ENCODE measurements at regions not wholly inside any gene's neighbourhood (a gene's known extent, or its start where the extent isn't known, plus 50 kb on each side); places are given as distances from the start of the nearest gene placed in this dataset.

DNA sequence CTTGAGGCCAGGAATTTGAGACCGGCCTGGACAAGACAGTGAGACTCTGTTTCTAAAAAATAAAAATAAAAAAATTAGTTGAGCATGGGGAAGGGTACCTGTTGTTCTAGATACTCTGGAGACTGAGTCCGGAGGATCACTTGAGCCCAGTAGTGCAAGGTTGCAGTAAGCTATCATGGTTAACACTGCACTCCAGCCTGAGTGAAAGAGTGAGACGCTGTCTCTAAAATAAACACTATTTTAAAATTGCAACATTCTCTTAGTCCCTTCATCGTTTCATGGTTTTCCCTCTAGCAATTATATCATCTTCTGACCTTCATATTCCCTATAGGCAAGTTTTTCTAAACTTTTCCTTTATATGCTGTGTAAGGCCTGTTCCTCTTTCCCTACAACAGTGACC is 248.5 kb downstream of the VAPA start:
- Histone ChIP-seq H3K4me3 (ENCODE audit: low read depth, low read length) (no peak overlapping the region), H3K4me1 (ENCODE audit: control insufficient read depth, insufficient read depth, low read length, poor library complexity, severe bottlenecking) (no peaks in the 10 kb centered on the region), H3K27me3 (ENCODE audit: control insufficient read depth, insufficient read depth, low read length) (no peaks in the 10 kb centered on the region), H3K36me3 (ENCODE audit: control insufficient read depth, insufficient read depth, low read length) (no peaks in the 10 kb centered on the region), H3K27ac (ENCODE audit: insufficient read depth, low read length, poor library complexity, severe bottlenecking) (no peak overlapping the region), H3K9me3 (ENCODE audit: control insufficient read depth in 2 of 2, low read length in 2 of 2) (no peaks in the 10 kb centered on the region)
- Mint-ChIP-seq H3K4me1 (no peaks in the 10 kb centered on the region), H3K36me3 (no peaks in the 10 kb centered on the region), H3K9me3 (no peaks in the 10 kb centered on the region), H3K27ac (no peak overlapping the region), H3K27me3 (peaks cover 8% of the 10 kb centered on the region), H3K4me3 (no peak overlapping the region)
- ATAC-seq (ENCODE audit: low read depth in 2 of 2) (no peak), DNase-seq (no peak)

DNA sequence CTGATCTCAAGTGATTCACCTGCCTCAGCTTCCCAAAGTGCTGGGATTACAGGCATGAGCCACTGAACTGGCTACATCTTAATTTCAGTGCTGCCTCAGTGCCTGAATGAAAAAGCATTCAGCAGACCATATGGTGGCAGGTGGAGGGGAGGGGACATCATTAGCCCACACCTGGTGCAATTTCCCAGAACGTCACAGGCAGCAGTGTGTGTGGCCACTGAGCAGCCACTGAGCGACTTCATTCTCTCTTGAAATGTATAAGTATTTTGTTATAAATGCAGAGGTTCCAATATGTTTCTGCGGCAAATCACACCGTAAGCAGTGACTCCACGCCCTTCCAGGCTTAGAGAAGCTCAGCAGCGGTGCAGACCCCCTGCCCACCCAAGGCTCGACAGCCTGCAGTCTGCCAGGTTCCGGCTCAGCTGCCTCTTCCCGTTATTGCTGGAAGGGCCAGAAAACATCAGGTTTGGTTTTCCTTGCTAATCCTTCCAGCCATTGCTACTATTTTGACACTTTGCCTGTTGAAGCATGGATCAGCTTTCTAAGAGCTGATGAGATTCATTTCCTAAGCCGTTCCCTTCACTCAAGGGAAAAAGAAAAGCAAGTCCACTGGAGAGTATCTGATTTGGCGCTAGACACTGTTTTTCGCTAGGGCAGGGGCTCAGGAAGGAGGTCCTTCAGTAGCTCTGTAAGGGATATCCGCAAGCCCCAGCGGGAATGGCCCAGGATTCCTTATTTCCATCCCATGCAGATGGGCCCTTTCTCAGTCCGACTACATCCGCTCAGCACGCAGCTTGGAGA is 250.7 kb downstream of the VAPA start:
- DNase-seq, result no peak
- Mint-ChIP-seq H3K4me3 (no peak overlapping the region), H3K27ac (no peak overlapping the region), H3K27me3 (peaks cover 8% of the 10 kb centered on the region), H3K9me3 (no peaks in the 10 kb centered on the region), H3K4me1 (no peaks in the 10 kb centered on the region), H3K36me3 (no peaks in the 10 kb centered on the region)
- Histone ChIP-seq H3K4me3 (ENCODE audit: low read depth, low read length) (no peak overlapping the region), H3K36me3 (ENCODE audit: control insufficient read depth, insufficient read depth, low read length) (no peaks in the 10 kb centered on the region), H3K9me3 (ENCODE audit: control insufficient read depth in 2 of 2, low read length in 2 of 2) (no peaks in the 10 kb centered on the region), H3K27ac (ENCODE audit: insufficient read depth, low read length, poor library complexity, severe bottlenecking) (no peak overlapping the region), H3K4me1 (ENCODE audit: control insufficient read depth, insufficient read depth, low read length, poor library complexity, severe bottlenecking) (no peaks in the 10 kb centered on the region), H3K27me3 (ENCODE audit: control insufficient read depth, insufficient read depth, low read length) (no peaks in the 10 kb centered on the region)
- ATAC-seq (ENCODE audit: low read depth in 2 of 2), result no peak

DNA sequence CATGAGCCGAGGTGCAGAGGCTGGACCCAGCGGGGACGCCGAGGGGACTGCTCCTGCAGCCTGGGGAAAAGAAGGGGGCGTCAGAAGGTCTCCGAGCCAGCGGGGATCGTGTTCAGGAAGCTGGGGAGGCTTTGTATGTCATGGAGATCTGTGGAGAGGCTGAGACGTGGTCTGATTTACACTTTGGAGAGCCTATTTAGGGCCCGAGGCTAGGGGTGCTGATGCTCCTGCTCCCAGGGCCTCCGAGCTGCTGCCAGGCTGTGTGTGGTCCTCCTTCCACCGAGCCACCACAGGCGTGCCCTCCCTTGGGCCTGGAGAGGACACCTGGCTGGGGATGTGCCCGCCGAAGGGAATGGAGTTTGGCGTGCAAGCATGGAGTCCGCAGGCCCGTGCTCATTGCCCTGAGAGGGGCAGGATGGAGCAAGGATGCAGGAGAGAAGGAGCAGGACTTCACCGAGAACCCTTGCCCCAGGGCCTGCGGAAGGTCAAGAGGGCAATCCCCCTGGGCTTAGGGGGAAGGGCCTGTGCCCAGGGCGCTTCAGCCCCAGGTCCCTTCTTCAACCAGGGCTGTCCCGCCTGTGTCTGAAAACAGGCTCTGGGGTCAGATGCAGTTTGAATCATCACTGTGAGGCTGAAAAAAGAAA is 252.5 kb downstream of the VAPA start:
- Histone ChIP-seq H3K27me3 (ENCODE audit: control insufficient read depth, insufficient read depth, low read length) (no peaks in the 10 kb centered on the region), H3K36me3 (ENCODE audit: control insufficient read depth, insufficient read depth, low read length) (no peaks in the 10 kb centered on the region), H3K27ac (ENCODE audit: insufficient read depth, low read length, poor library complexity, severe bottlenecking) (no peak overlapping the region), H3K4me3 (ENCODE audit: low read depth, low read length) (no peak overlapping the region), H3K9me3 (ENCODE audit: control insufficient read depth in 2 of 2, low read length in 2 of 2) (no peaks in the 10 kb centered on the region), H3K4me1 (ENCODE audit: control insufficient read depth, insufficient read depth, low read length, poor library complexity, severe bottlenecking) (no peaks in the 10 kb centered on the region)
- H3K36me3 Mint-ChIP-seq, result no peaks in the 10 kb centered on the region
- H3K4me3 Mint-ChIP-seq, result no peak overlapping the region
- H3K4me1 Mint-ChIP-seq, result no peaks in the 10 kb centered on the region
- ATAC-seq (ENCODE audit: low read depth in 2 of 2) (no peak), DNase-seq (no peak)
- H3K27me3 Mint-ChIP-seq, result peaks cover 8% of the 10 kb centered on the region
- no peaks in the 10 kb centered on the region for H3K9me3 Mint-ChIP-seq
- H3K27ac Mint-ChIP-seq, result no peak overlapping the region

DNA sequence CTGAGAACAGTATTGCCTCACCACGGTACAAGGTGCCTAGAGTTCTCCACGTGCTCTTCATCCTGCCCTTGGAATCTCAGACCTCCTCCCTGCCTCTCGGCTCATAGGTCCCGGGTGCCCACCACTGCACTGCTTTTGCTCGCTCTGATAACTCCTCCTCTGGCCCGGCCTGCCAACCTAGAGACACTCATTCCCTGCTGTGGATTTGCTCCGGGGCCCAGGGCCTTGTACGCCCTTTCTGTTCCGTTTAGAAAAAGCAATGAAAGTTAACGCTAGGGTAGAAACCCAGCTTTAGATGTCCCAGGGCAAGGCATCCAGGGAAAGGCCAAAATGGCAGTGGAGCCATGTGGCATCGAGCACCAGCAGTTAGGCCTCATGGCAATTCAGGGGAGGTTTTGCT is 253.9 kb downstream of the VAPA start:
- Mint-ChIP-seq H3K36me3 (no peaks in the 10 kb centered on the region), H3K27ac (no peak overlapping the region), H3K4me3 (no peak overlapping the region), H3K9me3 (no peaks in the 10 kb centered on the region), H3K4me1 (no peaks in the 10 kb centered on the region), H3K27me3 (peaks cover 8% of the 10 kb centered on the region)
- ATAC-seq (ENCODE audit: low read depth in 2 of 2) (no peak), DNase-seq (no peak)
- H3K36me3 ChIP-seq (ENCODE audit: control insufficient read depth, insufficient read depth, low read length), result no peaks in the 10 kb centered on the region
- H3K27me3 ChIP-seq (ENCODE audit: control insufficient read depth, insufficient read depth, low read length), result no peaks in the 10 kb centered on the region
- no peak overlapping the region for H3K4me3 ChIP-seq (ENCODE audit: low read depth, low read length)
- no peaks in the 10 kb centered on the region for H3K9me3 ChIP-seq (ENCODE audit: control insufficient read depth in 2 of 2, low read length in 2 of 2)
- H3K4me1 ChIP-seq (ENCODE audit: control insufficient read depth, insufficient read depth, low read length, poor library complexity, severe bottlenecking), result no peaks in the 10 kb centered on the region
- H3K27ac ChIP-seq (ENCODE audit: insufficient read depth, low read length, poor library complexity, severe bottlenecking), result no peak overlapping the region

DNA sequence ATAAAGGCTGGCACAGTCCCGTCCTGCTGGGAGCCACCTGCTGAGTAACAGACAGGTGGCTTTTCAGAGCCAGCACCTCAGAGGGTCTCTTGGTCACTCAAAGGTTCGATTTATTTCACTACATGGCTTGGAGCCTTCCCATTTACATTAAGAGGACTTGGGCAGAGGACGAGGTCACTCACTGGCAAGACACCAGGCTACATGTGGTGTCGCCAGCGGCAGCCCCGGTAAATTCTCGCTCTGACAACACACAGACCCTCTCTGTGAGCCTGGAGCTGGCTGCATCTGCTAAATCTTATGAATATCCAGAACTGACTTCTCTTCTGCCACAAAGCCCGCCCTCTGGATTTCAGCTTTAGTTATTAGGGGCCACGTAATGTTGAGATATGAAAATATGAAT is 254.7 kb downstream of the VAPA start:
- no peak overlapping the region for H3K27ac ChIP-seq (ENCODE audit: insufficient read depth, low read length, poor library complexity, severe bottlenecking)
- H3K27me3 Mint-ChIP-seq, result peaks cover 8% of the 10 kb centered on the region
- no peak overlapping the region for H3K4me3 Mint-ChIP-seq
- no peaks in the 10 kb centered on the region for H3K9me3 Mint-ChIP-seq
- no peaks in the 10 kb centered on the region for H3K36me3 ChIP-seq (ENCODE audit: control insufficient read depth, insufficient read depth, low read length)
- ATAC-seq (ENCODE audit: low read depth in 2 of 2) (no peak), DNase-seq (no peak)
- no peak overlapping the region for H3K4me3 ChIP-seq (ENCODE audit: low read depth, low read length)
- no peaks in the 10 kb centered on the region for H3K36me3 Mint-ChIP-seq
- H3K4me1 Mint-ChIP-seq, result no peaks in the 10 kb centered on the region
- H3K9me3 ChIP-seq (ENCODE audit: control insufficient read depth in 2 of 2, low read length in 2 of 2), result no peaks in the 10 kb centered on the region
- no peaks in the 10 kb centered on the region for H3K27me3 ChIP-seq (ENCODE audit: control insufficient read depth, insufficient read depth, low read length)
- no peaks in the 10 kb centered on the region for H3K4me1 ChIP-seq (ENCODE audit: control insufficient read depth, insufficient read depth, low read length, poor library complexity, severe bottlenecking)
- no peak overlapping the region for H3K27ac Mint-ChIP-seq

DNA sequence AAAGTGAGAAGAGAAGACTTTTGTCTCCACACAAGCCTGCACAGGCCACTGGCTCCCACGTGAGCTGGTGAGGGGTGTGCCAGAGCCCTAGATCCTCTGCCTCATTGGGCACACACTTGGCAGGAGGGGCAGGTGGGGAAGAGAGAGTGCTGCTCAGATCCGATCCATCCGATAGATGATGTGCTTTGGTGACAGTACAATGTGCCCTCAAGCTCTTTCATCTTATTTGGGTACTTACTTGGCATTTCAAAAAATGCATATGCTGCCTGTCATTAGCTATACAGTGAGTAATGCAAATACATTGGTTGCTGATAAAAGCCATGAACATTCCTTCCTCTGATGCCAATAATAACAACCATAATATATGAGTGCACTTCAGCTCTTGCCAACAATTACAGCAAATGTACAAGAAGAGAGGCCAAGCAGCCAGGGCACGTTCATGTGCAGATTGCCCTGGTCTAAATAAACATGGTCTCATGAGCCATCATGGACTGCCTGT is 255.3 kb downstream of the VAPA start:
- Mint-ChIP-seq H3K27ac (no peak overlapping the region), H3K36me3 (no peaks in the 10 kb centered on the region), H3K4me1 (no peaks in the 10 kb centered on the region), H3K9me3 (no peaks in the 10 kb centered on the region), H3K4me3 (no peak overlapping the region), H3K27me3 (peaks cover 8% of the 10 kb centered on the region)
- no peak for DNase-seq
- no peaks in the 10 kb centered on the region for H3K4me1 ChIP-seq (ENCODE audit: control insufficient read depth, insufficient read depth, low read length, poor library complexity, severe bottlenecking)
- H3K4me3 ChIP-seq (ENCODE audit: low read depth, low read length), result no peak overlapping the region
- no peak for ATAC-seq (ENCODE audit: low read depth in 2 of 2)
- H3K27me3 ChIP-seq (ENCODE audit: control insufficient read depth, insufficient read depth, low read length), result no peaks in the 10 kb centered on the region
- no peak overlapping the region for H3K27ac ChIP-seq (ENCODE audit: insufficient read depth, low read length, poor library complexity, severe bottlenecking)
- no peaks in the 10 kb centered on the region for H3K9me3 ChIP-seq (ENCODE audit: control insufficient read depth in 2 of 2, low read length in 2 of 2)
- no peaks in the 10 kb centered on the region for H3K36me3 ChIP-seq (ENCODE audit: control insufficient read depth, insufficient read depth, low read length)

DNA sequence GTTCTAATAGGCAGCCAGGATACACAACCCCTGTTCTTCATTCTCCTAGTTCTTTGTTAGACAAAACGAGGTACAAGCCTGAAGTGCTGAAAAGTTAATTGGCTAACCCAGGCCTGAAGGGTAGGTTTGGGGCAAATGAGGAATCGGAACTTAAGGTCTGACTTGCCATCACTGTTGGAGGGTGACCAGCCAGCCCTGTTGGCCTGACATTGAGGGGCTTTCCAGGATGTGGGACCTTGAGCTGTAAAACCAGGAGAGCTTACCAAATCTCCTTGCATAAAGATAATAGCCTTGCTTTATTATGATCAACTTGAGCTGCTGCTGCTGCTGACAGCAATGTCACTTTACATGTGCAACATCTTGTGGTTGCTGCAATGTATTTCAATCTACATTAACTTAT is 256.0 kb downstream of the VAPA start:
- H3K4me3 ChIP-seq (ENCODE audit: low read depth, low read length), result no peak overlapping the region
- H3K27ac ChIP-seq (ENCODE audit: insufficient read depth, low read length, poor library complexity, severe bottlenecking), result no peak overlapping the region
- DNase-seq (no peak), ATAC-seq (ENCODE audit: low read depth in 2 of 2) (no peak)
- no peaks in the 10 kb centered on the region for H3K4me1 ChIP-seq (ENCODE audit: control insufficient read depth, insufficient read depth, low read length, poor library complexity, severe bottlenecking)
- no peaks in the 10 kb centered on the region for H3K27me3 ChIP-seq (ENCODE audit: control insufficient read depth, insufficient read depth, low read length)
- H3K36me3 ChIP-seq (ENCODE audit: control insufficient read depth, insufficient read depth, low read length), result no peaks in the 10 kb centered on the region
- no peaks in the 10 kb centered on the region for H3K9me3 ChIP-seq (ENCODE audit: control insufficient read depth in 2 of 2, low read length in 2 of 2)
- Mint-ChIP-seq H3K27me3 (peaks cover under 1% of the 10 kb centered on the region), H3K4me1 (no peaks in the 10 kb centered on the region), H3K4me3 (no peak overlapping the region), H3K36me3 (no peaks in the 10 kb centered on the region), H3K9me3 (no peaks in the 10 kb centered on the region), H3K27ac (peak overlapping the region in 1 of 3 donors; percentile 26)

DNA sequence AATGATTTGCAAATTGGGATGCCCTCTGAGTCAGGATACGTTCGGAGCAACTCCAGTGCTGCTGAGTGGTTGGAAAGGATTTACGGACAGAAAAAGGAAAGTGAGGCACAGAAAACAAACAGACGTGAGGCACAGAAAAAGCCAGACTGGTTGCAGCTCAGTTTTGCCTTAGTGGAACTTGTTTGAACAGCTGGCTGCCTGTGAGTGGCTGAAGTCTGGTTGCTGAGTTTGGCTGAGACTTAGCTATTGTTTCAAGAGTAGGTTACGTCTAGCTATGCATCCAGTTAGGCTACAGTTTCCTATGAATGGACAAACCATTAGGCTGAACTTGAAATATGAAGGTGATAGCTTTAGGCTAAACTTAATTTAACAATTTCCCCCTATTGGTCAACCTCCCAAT is 256.6 kb downstream of the VAPA start:
- no peaks in the 10 kb centered on the region for H3K27me3 Mint-ChIP-seq
- Histone ChIP-seq H3K4me1 (ENCODE audit: control insufficient read depth, insufficient read depth, low read length, poor library complexity, severe bottlenecking) (no peaks in the 10 kb centered on the region), H3K36me3 (ENCODE audit: control insufficient read depth, insufficient read depth, low read length) (no peaks in the 10 kb centered on the region), H3K4me3 (ENCODE audit: low read depth, low read length) (no peak overlapping the region), H3K27me3 (ENCODE audit: control insufficient read depth, insufficient read depth, low read length) (no peaks in the 10 kb centered on the region), H3K27ac (ENCODE audit: insufficient read depth, low read length, poor library complexity, severe bottlenecking) (no peak overlapping the region), H3K9me3 (ENCODE audit: control insufficient read depth in 2 of 2, low read length in 2 of 2) (no peaks in the 10 kb centered on the region)
- H3K4me3 Mint-ChIP-seq, result no peak overlapping the region
- DNase-seq (no peak), ATAC-seq (ENCODE audit: low read depth in 2 of 2) (no peak)
- H3K4me1 Mint-ChIP-seq, result no peaks in the 10 kb centered on the region
- no peak overlapping the region for H3K27ac Mint-ChIP-seq
- H3K9me3 Mint-ChIP-seq, result no peaks in the 10 kb centered on the region
- no peaks in the 10 kb centered on the region for H3K36me3 Mint-ChIP-seq
